ENCODE measurements at regions not wholly inside any gene's neighbourhood (a gene's known extent, or its start where the extent isn't known, plus 50 kb on each side); places are given as distances from the start of the nearest gene placed in this dataset.
A peak's percentile ranks its signal among the peaks of the same experiment; 100 is the strongest.

GRCh38 chr5:162786234-162786633 lies 651.2 kb upstream of the CCNG1 start:
- TF ChIP-seq CTCF (conservative IDR thresholded peaks at IDR 0.05; ENCODE audit: low read depth in 2 of 2) (peak in 1 of 2 experiments; percentile 19; a peak in 1 of 4 replicates), EZH2phosphoT487 (IDR thresholded peaks at IDR 0.05; ENCODE audit: unreplicated experiment) (no peak), EZH2 (IDR thresholded peaks at IDR 0.05; ENCODE audit: low read depth, unreplicated experiment) (no peak), REST (IDR thresholded peaks at IDR 0.05; ENCODE audit: unreplicated experiment) (no peak)

Data from GM23338 (cell line).